ENCODE measurements at regions not wholly inside any gene's neighbourhood (a gene's known extent, or its start where the extent isn't known, plus 50 kb on each side); places are given as distances from the start of the nearest gene placed in this dataset.

- TF ChIP-seq CTCF (IDR thresholded peaks at IDR 0.05; ENCODE audit: insufficient read depth, low read length) (no peak), REST (IDR thresholded peaks at IDR 0.05; ENCODE audit: insufficient replicate concordance, low read depth) (no peak), GABPA (IDR thresholded peaks at IDR 0.05; ENCODE audit: low read depth) (no peak), POLR2AphosphoS5 (IDR thresholded peaks at IDR 0.05; ENCODE audit: low read depth) (no peak)
Observed at GRCh38 chr16:63922560-63922959, 1199.3 kb downstream of the CDH11 start.

Measured in HL-60 (cell line).